ENCODE measurements at regions not wholly inside any gene's neighbourhood (a gene's known extent, or its start where the extent isn't known, plus 50 kb on each side); places are given as distances from the start of the nearest gene placed in this dataset.

GRCh38 chr18:55034742-55035141 is 75.5 kb upstream of the CCDC68 start:
- no peak for DNase-seq

- DNase-seq: no peak
Measured at GRCh38 chr18:55031979-55032378, 72.7 kb upstream of the CCDC68 start.

GRCh38 chr18:55031576-55031975 is 72.3 kb upstream of the CCDC68 start:
- DNase-seq: no peak

GRCh38 chr18:55031164-55031563 is 71.9 kb upstream of the CCDC68 start:
- no peak for DNase-seq

- no peak for DNase-seq
Measured at GRCh38 chr18:55024564-55024963, 65.3 kb upstream of the CCDC68 start.

- DNase-seq: no peak
Measured at GRCh38 chr18:55018602-55019001, 59.3 kb upstream of the CCDC68 start.

- DNase-seq: no peak
Measured at GRCh38 chr18:55014095-55014494, 54.8 kb upstream of the CCDC68 start.

GRCh38 chr18:55013685-55014084 is 54.4 kb upstream of the CCDC68 start:
- no peak for DNase-seq

- DNase-seq: no peak
Measured at GRCh38 chr18:55013086-55013485, 53.8 kb upstream of the CCDC68 start.

- DNase-seq: no peak
Measured at GRCh38 chr18:55012008-55012407, 52.7 kb upstream of the CCDC68 start.
